ENCODE measurements at regions not wholly inside any gene's neighbourhood (a gene's known extent, or its start where the extent isn't known, plus 50 kb on each side); places are given as distances from the start of the nearest gene placed in this dataset.

DNA sequence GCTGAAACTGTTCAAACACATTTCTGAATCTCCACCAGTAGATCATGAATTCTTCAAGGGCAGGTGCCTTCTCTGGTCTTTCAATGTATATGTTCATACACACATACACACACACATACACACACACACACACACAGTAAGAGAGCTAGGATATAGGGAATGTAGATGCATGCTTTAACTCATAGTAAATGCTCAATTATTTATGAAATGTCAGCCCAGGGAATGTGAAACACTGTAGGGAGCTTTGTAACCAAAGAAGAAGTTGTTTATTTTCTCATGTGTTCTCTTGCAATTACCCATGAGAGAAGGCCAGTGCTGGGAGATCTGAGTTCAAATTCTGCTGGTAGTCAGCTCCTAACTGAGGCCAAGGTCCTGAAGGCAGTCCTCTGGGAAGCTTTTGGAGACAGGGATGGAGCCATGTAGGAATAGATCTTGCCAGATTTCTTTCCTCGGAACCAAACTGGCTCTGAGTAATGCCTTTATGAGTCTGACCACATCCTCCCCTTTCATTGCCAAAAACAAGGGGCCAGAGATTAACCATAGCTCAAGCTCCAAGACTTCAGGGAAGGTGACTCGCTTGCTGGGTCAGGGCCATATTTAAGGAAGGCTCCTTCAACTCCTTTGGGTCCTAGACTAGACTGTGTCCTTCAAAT is 487.0 kb upstream of the TNC start (continued):
- TF ChIP-seq, protein P1, sequence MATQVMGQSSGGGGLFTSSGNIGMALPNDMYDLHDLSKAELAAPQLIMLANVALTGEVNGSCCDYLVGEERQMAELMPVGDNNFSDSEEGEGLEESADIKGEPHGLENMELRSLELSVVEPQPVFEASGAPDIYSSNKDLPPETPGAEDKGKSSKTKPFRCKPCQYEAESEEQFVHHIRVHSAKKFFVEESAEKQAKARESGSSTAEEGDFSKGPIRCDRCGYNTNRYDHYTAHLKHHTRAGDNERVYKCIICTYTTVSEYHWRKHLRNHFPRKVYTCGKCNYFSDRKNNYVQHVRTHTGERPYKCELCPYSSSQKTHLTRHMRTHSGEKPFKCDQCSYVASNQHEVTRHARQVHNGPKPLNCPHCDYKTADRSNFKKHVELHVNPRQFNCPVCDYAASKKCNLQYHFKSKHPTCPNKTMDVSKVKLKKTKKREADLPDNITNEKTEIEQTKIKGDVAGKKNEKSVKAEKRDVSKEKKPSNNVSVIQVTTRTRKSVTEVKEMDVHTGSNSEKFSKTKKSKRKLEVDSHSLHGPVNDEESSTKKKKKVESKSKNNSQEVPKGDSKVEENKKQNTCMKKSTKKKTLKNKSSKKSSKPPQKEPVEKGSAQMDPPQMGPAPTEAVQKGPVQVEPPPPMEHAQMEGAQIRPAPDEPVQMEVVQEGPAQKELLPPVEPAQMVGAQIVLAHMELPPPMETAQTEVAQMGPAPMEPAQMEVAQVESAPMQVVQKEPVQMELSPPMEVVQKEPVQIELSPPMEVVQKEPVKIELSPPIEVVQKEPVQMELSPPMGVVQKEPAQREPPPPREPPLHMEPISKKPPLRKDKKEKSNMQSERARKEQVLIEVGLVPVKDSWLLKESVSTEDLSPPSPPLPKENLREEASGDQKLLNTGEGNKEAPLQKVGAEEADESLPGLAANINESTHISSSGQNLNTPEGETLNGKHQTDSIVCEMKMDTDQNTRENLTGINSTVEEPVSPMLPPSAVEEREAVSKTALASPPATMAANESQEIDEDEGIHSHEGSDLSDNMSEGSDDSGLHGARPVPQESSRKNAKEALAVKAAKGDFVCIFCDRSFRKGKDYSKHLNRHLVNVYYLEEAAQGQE (IDR thresholded peaks at IDR 0.05; ENCODE audit: low read depth, low read length) = no peak
- TF ChIP-seq FOSL2 (IDR thresholded peaks at IDR 0.05; ENCODE audit: borderline replicate concordance, low read depth) (peak; percentile 73; the same call in 1 of the 2 replicates), RXRA (IDR thresholded peaks at IDR 0.05; ENCODE audit: borderline replicate concordance, low read depth) (peak; percentile 65), SMC3 (IDR thresholded peaks at IDR 0.05; ENCODE audit: low read depth, low read length) (no peak)

DNA sequence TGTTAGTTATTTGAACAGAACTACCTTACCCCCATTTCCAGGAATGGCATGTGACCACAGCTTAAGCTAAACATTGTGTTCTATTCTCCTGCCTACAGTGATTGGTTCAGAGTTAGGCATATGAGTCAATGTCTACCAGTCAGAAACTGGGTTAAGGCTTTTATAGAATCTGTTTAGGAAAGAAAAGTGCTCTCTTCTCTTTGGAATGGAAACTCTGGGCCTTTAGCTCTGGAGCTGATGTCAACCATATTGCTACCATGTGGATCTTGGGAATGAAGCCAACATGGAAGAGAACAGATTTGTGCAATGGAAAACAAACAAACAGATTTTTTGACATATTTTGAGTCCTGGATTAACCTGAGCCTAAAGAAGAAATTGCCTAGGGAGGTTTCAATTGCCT is 488.9 kb upstream of the TNC start:
- peak overlapping the region in 1 of 2 experiments; percentile 99; a peak in 2 of 4 replicates for H3K27ac ChIP-seq (ENCODE audit: low read depth in 2 of 2, low read length in 1 of 2)
- POLR2A ChIA-PET = no interaction called here
- H3K27me3 ChIP-seq (ENCODE audit: insufficient read depth) = no peaks in the 10 kb centered on the region
- no peak overlapping the region for H2AFZ ChIP-seq (ENCODE audit: low read depth)
- no peak overlapping the region for H3K9ac ChIP-seq
- no peaks in the 10 kb centered on the region for H4K20me1 ChIP-seq (ENCODE audit: insufficient read depth)
- H3K4me1 ChIP-seq (ENCODE audit: control insufficient read depth in 1 of 2, insufficient read depth in 2 of 2, low read depth in 1 of 2, low read length in 1 of 2) = peaks cover 0 to 18% of the 10 kb centered on the region in 2 experiments; a peak in 1 of 4 replicates
- no peak overlapping the region for H3K4me2 ChIP-seq
- TF ChIP-seq RXRA (IDR thresholded peaks at IDR 0.05; ENCODE audit: borderline replicate concordance, low read depth) (no peak), TEAD4 (IDR thresholded peaks at IDR 0.05; ENCODE audit: borderline replicate concordance, insufficient read depth) (no peak), TAF1 (IDR thresholded peaks at IDR 0.05; ENCODE audit: borderline replicate concordance, low read depth, low read length) (no peak)
- TF ChIP-seq, protein P2, sequence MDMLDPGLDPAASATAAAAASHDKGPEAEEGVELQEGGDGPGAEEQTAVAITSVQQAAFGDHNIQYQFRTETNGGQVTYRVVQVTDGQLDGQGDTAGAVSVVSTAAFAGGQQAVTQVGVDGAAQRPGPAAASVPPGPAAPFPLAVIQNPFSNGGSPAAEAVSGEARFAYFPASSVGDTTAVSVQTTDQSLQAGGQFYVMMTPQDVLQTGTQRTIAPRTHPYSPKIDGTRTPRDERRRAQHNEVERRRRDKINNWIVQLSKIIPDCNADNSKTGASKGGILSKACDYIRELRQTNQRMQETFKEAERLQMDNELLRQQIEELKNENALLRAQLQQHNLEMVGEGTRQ (IDR thresholded peaks at IDR 0.05; ENCODE audit: borderline replicate concordance, low read depth, low read length) = no peak
- TF ChIP-seq, protein P3, sequence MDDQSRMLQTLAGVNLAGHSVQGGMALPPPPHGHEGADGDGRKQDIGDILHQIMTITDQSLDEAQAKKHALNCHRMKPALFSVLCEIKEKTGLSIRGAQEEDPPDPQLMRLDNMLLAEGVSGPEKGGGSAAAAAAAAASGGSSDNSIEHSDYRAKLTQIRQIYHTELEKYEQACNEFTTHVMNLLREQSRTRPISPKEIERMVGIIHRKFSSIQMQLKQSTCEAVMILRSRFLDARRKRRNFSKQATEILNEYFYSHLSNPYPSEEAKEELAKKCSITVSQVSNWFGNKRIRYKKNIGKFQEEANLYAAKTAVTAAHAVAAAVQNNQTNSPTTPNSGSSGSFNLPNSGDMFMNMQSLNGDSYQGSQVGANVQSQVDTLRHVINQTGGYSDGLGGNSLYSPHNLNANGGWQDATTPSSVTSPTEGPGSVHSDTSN (IDR thresholded peaks at IDR 0.05) = no peak
- H3K36me3 ChIP-seq (replicated peaks in 1 of 2; ENCODE audit: control insufficient read depth in 1 of 2, insufficient read depth in 2 of 2, low read length in 1 of 2) = peaks cover 0 to 40% of the 10 kb centered on the region in 2 experiments
- no peak for DNase-seq
- H3K9me3 ChIP-seq = no peaks in the 10 kb centered on the region
- peaks cover 5% of the 10 kb centered on the region; the same call in 1 of the 2 replicates for H3K79me2 ChIP-seq (ENCODE audit: insufficient read depth)
- no peaks in the 10 kb centered on the region for H3K9me2 ChIP-seq
- no peak overlapping the region for H3K4me3 ChIP-seq (ENCODE audit: low read depth in 2 of 2, low read length in 1 of 2)
- peaks cover 32% of the 10 kb centered on the region for H3F3A ChIP-seq (replicated peaks; ENCODE audit: insufficient read depth)
- CTCF ChIA-PET = interaction anchor here (2.2 kb wide), 1 partner anchor 14 kb away, joined by 8 read pairs; no protein-coding TSS in a partner anchor

Measured in SK-N-SH (cell line).